CD4-positive, alpha-beta T cell (primary cell): ENCODE measurements at regions not wholly inside any gene's neighbourhood (a gene's known extent, or its start where the extent isn't known, plus 50 kb on each side); places are given as distances from the start of the nearest gene placed in this dataset.

Experiments
- ATAC-seq: fragments of 200-7000 bp; cut with Tn5 transposase; one replicate; pipeline ENCODE4 v1.10.0; 2022; ENCODE audit warnings: mild to moderate bottlenecking; ENCODE audit not compliant: poor library complexity
- CTCF ChIA-PET: fragments of 350-600 bp; sonication (Branson Sonifier 250); formaldehyde crosslinking; loops from one replicate; lab custom pipeline; 2021; ENCODE audit warnings: antibody characterized with exemption, inconsistent platforms; lab: Charles Lee
- POLR2A ChIA-PET: fragments of 350-600 bp; sonication (Branson Sonifier 250); formaldehyde crosslinking; loops from one replicate; lab custom pipeline; 2021; ENCODE audit warnings: antibody characterized with exemption, inconsistent platforms; lab: Charles Lee
- DNase-seq, 14 experiments: peaks; one replicate each; pipeline ENCODE4 v3.0.0-alpha.2; 2013 to 2020; ENCODE audit warnings: mixed read lengths in 2 of 14
- H3K27ac ChIP-seq, 2 donors: one replicate each; pipeline versions ENCODE4 v1.5.1 to v1.7.0; 2013; ENCODE audit warnings: low read length in 2 of 2, low read depth in 1 of 2, mild to moderate bottlenecking in 1 of 2
- H3K27me3 ChIP-seq, 2 experiments: 1 replicate in 1 of 2; 2 replicates in 1 of 2; pipeline versions ENCODE4 v1.6.1 to v1.7.0; 2013; ENCODE audit warnings: low read length in 2 of 2, control low read depth in 1 of 2, mild to moderate bottlenecking in 1 of 2, moderate library complexity in 1 of 2; ENCODE audit not compliant: insufficient read depth in 2 of 2, control insufficient read depth in 1 of 2
- H3K36me3 ChIP-seq: one replicate; pipeline ENCODE4 v1.6.1; 2013; ENCODE audit warnings: low read length, control low read depth; ENCODE audit not compliant: insufficient read depth
- H3K4me1 ChIP-seq: one replicate; pipeline ENCODE4 v1.6.1; 2013; ENCODE audit warnings: low read length, control low read depth; ENCODE audit not compliant: insufficient read depth
- H3K4me3 ChIP-seq: one replicate; pipeline ENCODE4 v1.5.1; 2013; ENCODE audit warnings: mild to moderate bottlenecking, low read length, moderate library complexity
- H3K9me3 ChIP-seq, 2 experiments: 1 replicate in 1 of 2; 2 replicates in 1 of 2; pipeline versions ENCODE4 v1.6.1 to v1.7.0; 2013; ENCODE audit warnings: low read length in 2 of 2, mild to moderate bottlenecking in 2 of 2, control low read depth in 1 of 2, moderate library complexity in 1 of 2; ENCODE audit not compliant: control insufficient read depth in 1 of 2, insufficient read depth in 1 of 2
- H3K27ac Mint-ChIP-seq: one replicate; pipeline ENCODE4 v1.8.0; 2020; ENCODE audit warnings: mixed read lengths
- H3K27me3 Mint-ChIP-seq: one replicate; pipeline ENCODE4 v1.8.0; 2021; ENCODE audit warnings: mixed read lengths
- H3K36me3 Mint-ChIP-seq: one replicate; pipeline ENCODE4 v1.8.0; 2021; ENCODE audit warnings: low read depth, mixed read lengths
- H3K4me1 Mint-ChIP-seq: one replicate; pipeline ENCODE4 v1.8.0; 2021; ENCODE audit warnings: low read depth, mixed read lengths
- H3K4me3 Mint-ChIP-seq: one replicate; pipeline ENCODE4 v1.8.0; 2020; ENCODE audit warnings: mild to moderate bottlenecking, mixed read lengths
- H3K9me3 Mint-ChIP-seq: one replicate; pipeline ENCODE4 v1.8.0; 2020; ENCODE audit warnings: mixed read lengths
- intact Hi-C, 2 experiments: fragments of 100-400 bp; cut with DNase I in 1 of 2; cut with micrococcal nuclease in 1 of 2; formaldehyde crosslinking; loops; one replicate each; pipeline versions ENCODE4 v1.15.1 to v1.9.0; 2023 to 2025; cut with DNase I, micrococcal nuclease
- TF ChIP-seq, protein P1 (sequence below): fragments of 200-600 bp; IDR thresholded peaks from one replicate; pipeline ENCODE4 v1.8.0; 2022; ENCODE audit warnings: antibody characterized with exemption, mild to moderate bottlenecking

GRCh38 chr12:125262851-125263250 lies 197.6 kb downstream of the AACS start:
- H3K9me3 Mint-ChIP-seq = no peaks in the 10 kb centered on the region
- H3K4me1 Mint-ChIP-seq = no peaks in the 10 kb centered on the region
- Histone ChIP-seq H3K4me3 (no peak overlapping the region), H3K36me3 (no peaks in the 10 kb centered on the region), H3K27me3 (peaks cover 0 to 7% of the 10 kb centered on the region in 2 experiments), H3K27ac (no peak overlapping the region), H3K9me3 (no peaks in the 10 kb centered on the region), H3K4me1 (no peaks in the 10 kb centered on the region)
- CTCF ChIA-PET = no interaction called here
- TF ChIP-seq, protein P1, sequence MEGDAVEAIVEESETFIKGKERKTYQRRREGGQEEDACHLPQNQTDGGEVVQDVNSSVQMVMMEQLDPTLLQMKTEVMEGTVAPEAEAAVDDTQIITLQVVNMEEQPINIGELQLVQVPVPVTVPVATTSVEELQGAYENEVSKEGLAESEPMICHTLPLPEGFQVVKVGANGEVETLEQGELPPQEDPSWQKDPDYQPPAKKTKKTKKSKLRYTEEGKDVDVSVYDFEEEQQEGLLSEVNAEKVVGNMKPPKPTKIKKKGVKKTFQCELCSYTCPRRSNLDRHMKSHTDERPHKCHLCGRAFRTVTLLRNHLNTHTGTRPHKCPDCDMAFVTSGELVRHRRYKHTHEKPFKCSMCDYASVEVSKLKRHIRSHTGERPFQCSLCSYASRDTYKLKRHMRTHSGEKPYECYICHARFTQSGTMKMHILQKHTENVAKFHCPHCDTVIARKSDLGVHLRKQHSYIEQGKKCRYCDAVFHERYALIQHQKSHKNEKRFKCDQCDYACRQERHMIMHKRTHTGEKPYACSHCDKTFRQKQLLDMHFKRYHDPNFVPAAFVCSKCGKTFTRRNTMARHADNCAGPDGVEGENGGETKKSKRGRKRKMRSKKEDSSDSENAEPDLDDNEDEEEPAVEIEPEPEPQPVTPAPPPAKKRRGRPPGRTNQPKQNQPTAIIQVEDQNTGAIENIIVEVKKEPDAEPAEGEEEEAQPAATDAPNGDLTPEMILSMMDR = no peak
- POLR2A ChIA-PET = no interaction called here
- H3K27me3 Mint-ChIP-seq = peaks cover 18% of the 10 kb centered on the region
- no peak for DNase-seq
- intact Hi-C loops = no loop called here
- no peak for ATAC-seq
- H3K4me3 Mint-ChIP-seq = no peak overlapping the region
- no peak overlapping the region for H3K27ac Mint-ChIP-seq
- no peaks in the 10 kb centered on the region for H3K36me3 Mint-ChIP-seq

GRCh38 chr12:125263385-125263784 lies 198.2 kb downstream of the AACS start:
- CTCF ChIA-PET = no interaction called here
- DNase-seq (no peak), ATAC-seq (no peak)
- H3K9me3 ChIP-seq = no peaks in the 10 kb centered on the region
- Mint-ChIP-seq H3K4me1 (no peaks in the 10 kb centered on the region), H3K27me3 (peaks cover 18% of the 10 kb centered on the region), H3K36me3 (no peaks in the 10 kb centered on the region), H3K27ac (no peak overlapping the region), H3K9me3 (no peaks in the 10 kb centered on the region), H3K4me3 (no peak overlapping the region)
- peaks cover 0 to 7% of the 10 kb centered on the region in 2 experiments for H3K27me3 ChIP-seq
- no peaks in the 10 kb centered on the region for H3K4me1 ChIP-seq
- H3K36me3 ChIP-seq = no peaks in the 10 kb centered on the region
- intact Hi-C loops = no loop called here
- POLR2A ChIA-PET = no interaction called here
- H3K4me3 ChIP-seq = no peak overlapping the region
- no peak overlapping the region for H3K27ac ChIP-seq
- TF ChIP-seq, protein P1 = no peak

DNA sequence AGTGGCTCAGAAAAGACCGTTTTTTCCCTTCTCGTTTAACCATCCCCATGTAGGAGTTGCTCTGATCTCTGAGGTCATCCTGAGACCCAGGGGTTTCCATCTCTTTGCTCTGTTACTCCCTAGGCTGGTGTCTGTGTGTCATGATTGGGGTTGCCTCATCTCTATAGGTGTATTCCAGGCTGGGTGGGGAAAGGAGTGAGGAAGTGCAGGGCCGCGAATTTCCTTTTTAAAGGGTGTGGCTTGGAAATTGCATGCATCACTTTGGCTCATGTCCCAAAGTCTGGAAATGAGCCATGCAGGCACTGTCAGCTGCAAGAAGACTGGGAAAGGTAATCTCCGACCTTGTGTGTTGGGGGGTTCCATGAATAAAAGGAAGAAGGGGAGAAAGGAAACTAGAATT lies 201.9 kb downstream of the AACS start:
- Mint-ChIP-seq H3K4me1 (no peaks in the 10 kb centered on the region), H3K9me3 (no peaks in the 10 kb centered on the region), H3K4me3 (no peak overlapping the region), H3K27ac (no peak overlapping the region), H3K36me3 (no peaks in the 10 kb centered on the region), H3K27me3 (peaks cover 10% of the 10 kb centered on the region)
- intact Hi-C loops = no loop called here
- ChIA-PET CTCF (no interaction called here), POLR2A (no interaction called here)
- ATAC-seq (no peak), DNase-seq (no peak)
- TF ChIP-seq, protein P1 = no peak
- no peak overlapping the region for H3K4me3 ChIP-seq
- no peaks in the 10 kb centered on the region for H3K9me3 ChIP-seq
- H3K36me3 ChIP-seq = no peaks in the 10 kb centered on the region
- no peak overlapping the region for H3K27ac ChIP-seq
- H3K4me1 ChIP-seq = no peaks in the 10 kb centered on the region
- peaks cover 0 to 6% of the 10 kb centered on the region in 2 experiments for H3K27me3 ChIP-seq
